ENCODE measurements at regions not wholly inside any gene's neighbourhood (a gene's known extent, or its start where the extent isn't known, plus 50 kb on each side); places are given as distances from the start of the nearest gene placed in this dataset.
"Not testable (repeated sequence)": the region's sequence is repeated elsewhere in the genome, so short reads cannot be mapped to it uniquely, and the experiment has no call there.

GRCh38 chr1:102529446-102529845 is 532.7 kb upstream of the OLFM3 start:
- DNase-seq (ENCODE audit: low spot score): no peak

- no peak for DNase-seq (ENCODE audit: low spot score)
These were observed 504.0 kb upstream of the OLFM3 start for GRCh38 chr1:102500758-102501157.

- no peak for DNase-seq (ENCODE audit: low spot score)
These were observed 502.2 kb upstream of the OLFM3 start for GRCh38 chr1:102498929-102499328.

GRCh38 chr1:102497810-102498209 is 501.1 kb upstream of the OLFM3 start:
- not testable (repeated sequence) for DNase-seq (ENCODE audit: low spot score)

GRCh38 chr1:102472520-102472919 is 475.8 kb upstream of the OLFM3 start:
- DNase-seq (ENCODE audit: low spot score): no peak

- DNase-seq (ENCODE audit: low spot score): no peak
These were observed 474.0 kb upstream of the OLFM3 start for GRCh38 chr1:102470767-102471166.

GRCh38 chr1:102466487-102466886 is 469.8 kb upstream of the OLFM3 start:
- no peak for DNase-seq (ENCODE audit: low spot score)

- DNase-seq (ENCODE audit: low spot score): no peak
These were observed 466.6 kb upstream of the OLFM3 start for GRCh38 chr1:102463328-102463727.

- not testable (repeated sequence) for DNase-seq (ENCODE audit: low spot score)
These were observed 445.6 kb upstream of the OLFM3 start for GRCh38 chr1:102442317-102442716.

- DNase-seq (ENCODE audit: low spot score): no peak
These were observed 438.8 kb upstream of the OLFM3 start for GRCh38 chr1:102435483-102435882.

GRCh38 chr1:102434421-102434820 is 437.7 kb upstream of the OLFM3 start:
- no peak for DNase-seq (ENCODE audit: low spot score)

- DNase-seq (ENCODE audit: low spot score): no peak
These were observed 434.5 kb upstream of the OLFM3 start for GRCh38 chr1:102431253-102431652.

- DNase-seq (ENCODE audit: low spot score): no peak
These were observed 423.3 kb upstream of the OLFM3 start for GRCh38 chr1:102420034-102420433.

Data from AG08395 (cell line).